ENCODE measurements at regions not wholly inside any gene's neighbourhood (a gene's known extent, or its start where the extent isn't known, plus 50 kb on each side); places are given as distances from the start of the nearest gene placed in this dataset.

DNA sequence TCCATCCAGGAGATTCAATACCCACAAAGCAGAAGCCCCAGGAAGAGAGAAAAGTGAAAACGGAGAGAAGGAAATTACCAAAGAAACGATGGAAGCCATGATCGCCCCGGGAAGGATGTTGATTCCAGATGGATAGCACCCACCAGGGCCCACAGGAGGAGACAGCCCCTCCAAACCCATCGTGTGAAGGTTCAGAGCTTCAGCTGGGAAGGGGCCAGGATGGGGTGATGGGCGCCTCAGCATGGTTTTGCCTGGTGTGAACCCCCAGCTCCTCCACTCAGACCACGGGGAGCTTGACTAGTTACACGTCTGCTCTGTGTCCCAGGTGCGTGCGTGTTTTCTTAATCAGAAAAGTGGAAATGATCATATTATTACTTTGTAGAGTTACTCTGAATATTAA, 264.5 kb downstream of the EIPR1 start:
- ATAC-seq (ENCODE audit: low read depth) = no peak
- H3K27ac ChIP-seq (ENCODE audit: insufficient read depth, low read length) = no peak overlapping the region
- no peak overlapping the region for H4K5ac ChIP-seq (ENCODE audit: low read depth, low read length)
- H3K23ac ChIP-seq (ENCODE audit: low read depth, low read length) = no peak overlapping the region
- H4K91ac ChIP-seq (ENCODE audit: insufficient read depth, low read depth, low read length) = no peak overlapping the region
- no peak overlapping the region for H3K9ac ChIP-seq (ENCODE audit: low read depth, low read length)
- no peak overlapping the region for H2BK5ac ChIP-seq (ENCODE audit: low read depth, low read length, poor library complexity, severe bottlenecking)
- dilution Hi-C loops (cut with HindIII; ENCODE audit: low sequenced_read_pairs, unreplicated experiment) = no loop called here
- no peaks in the 10 kb centered on the region for H3K4me1 ChIP-seq (ENCODE audit: control insufficient read depth, insufficient read depth, low read length)
- CTCF ChIA-PET = no interaction called here
- WGBS, 2 experiments (ENCODE audit: extremely low coverage in 2 of 2, insufficient read length in 1 of 2) = no CpG with 5 or more reads among the region's 10 CpGs
- H2AK9ac ChIP-seq (replicated peaks; ENCODE audit: low read depth, low read length, poor library complexity) = no peak overlapping the region
- H3K9me3 ChIP-seq (ENCODE audit: control insufficient read depth, insufficient read depth, low read length) = peaks cover 30% of the 10 kb centered on the region
- POLR2A ChIA-PET (ENCODE audit: unreplicated experiment) = no interaction called here
- H3K36me3 ChIP-seq (ENCODE audit: control insufficient read depth, insufficient read depth, low read length) = no peaks in the 10 kb centered on the region
- H3K56ac ChIP-seq (ENCODE audit: extremely low read depth, insufficient read depth, low read length) = no peak overlapping the region
- TF ChIP-seq SMC3 (IDR thresholded peaks at IDR 0.05; ENCODE audit: low read depth, low read length) = no peak
- TF ChIP-seq, protein P1, sequence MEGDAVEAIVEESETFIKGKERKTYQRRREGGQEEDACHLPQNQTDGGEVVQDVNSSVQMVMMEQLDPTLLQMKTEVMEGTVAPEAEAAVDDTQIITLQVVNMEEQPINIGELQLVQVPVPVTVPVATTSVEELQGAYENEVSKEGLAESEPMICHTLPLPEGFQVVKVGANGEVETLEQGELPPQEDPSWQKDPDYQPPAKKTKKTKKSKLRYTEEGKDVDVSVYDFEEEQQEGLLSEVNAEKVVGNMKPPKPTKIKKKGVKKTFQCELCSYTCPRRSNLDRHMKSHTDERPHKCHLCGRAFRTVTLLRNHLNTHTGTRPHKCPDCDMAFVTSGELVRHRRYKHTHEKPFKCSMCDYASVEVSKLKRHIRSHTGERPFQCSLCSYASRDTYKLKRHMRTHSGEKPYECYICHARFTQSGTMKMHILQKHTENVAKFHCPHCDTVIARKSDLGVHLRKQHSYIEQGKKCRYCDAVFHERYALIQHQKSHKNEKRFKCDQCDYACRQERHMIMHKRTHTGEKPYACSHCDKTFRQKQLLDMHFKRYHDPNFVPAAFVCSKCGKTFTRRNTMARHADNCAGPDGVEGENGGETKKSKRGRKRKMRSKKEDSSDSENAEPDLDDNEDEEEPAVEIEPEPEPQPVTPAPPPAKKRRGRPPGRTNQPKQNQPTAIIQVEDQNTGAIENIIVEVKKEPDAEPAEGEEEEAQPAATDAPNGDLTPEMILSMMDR (conservative IDR thresholded peaks at IDR 0.05; ENCODE audit: low read depth, low read length) = no peak
- TF ChIP-seq CHD1 (IDR thresholded peaks at IDR 0.05; ENCODE audit: low read depth, low read length) = no peak
- no peak for TF ChIP-seq USF2 (IDR thresholded peaks at IDR 0.05; ENCODE audit: low read depth, low read length)
- TF ChIP-seq BHLHE40 (IDR thresholded peaks at IDR 0.05; ENCODE audit: low read depth, low read length) = no peak
- no peak for TF ChIP-seq RFX5 (IDR thresholded peaks at IDR 0.05; ENCODE audit: low read depth, low read length)
- no peak for TF ChIP-seq MXI1 (IDR thresholded peaks at IDR 0.05; ENCODE audit: borderline replicate concordance, low read depth, low read length)
- TF ChIP-seq RCOR1 (IDR thresholded peaks at IDR 0.05; ENCODE audit: insufficient replicate concordance, low read length) = no peak
- no peak for TF ChIP-seq CEBPB (IDR thresholded peaks at IDR 0.05; ENCODE audit: low read depth, low read length)
- no peak for TF ChIP-seq POLR2A (IDR thresholded peaks at IDR 0.05; ENCODE audit: low read depth, low read length)
- TF ChIP-seq NFE2L2 (IDR thresholded peaks at IDR 0.05; ENCODE audit: low read depth, low read length) = no peak
- no peak for TF ChIP-seq MAFK (IDR thresholded peaks at IDR 0.05; ENCODE audit: low read depth, low read length)
- no peak for TF ChIP-seq MAZ (IDR thresholded peaks at IDR 0.05; ENCODE audit: borderline replicate concordance, low read depth, low read length)
- TF ChIP-seq ELK1 (IDR thresholded peaks at IDR 0.05; ENCODE audit: borderline replicate concordance, low read depth, low read length) = no peak
- no peak for TF ChIP-seq FOS (IDR thresholded peaks at IDR 0.05; ENCODE audit: low read depth, low read length)
- intact Hi-C loops (cut with micrococcal nuclease) = no loop called here
- no peak overlapping the region for H2AFZ ChIP-seq (replicated peaks; ENCODE audit: low read length, poor library complexity)
- H3K27me3 ChIP-seq (ENCODE audit: control insufficient read depth, insufficient read depth, low read length) = no peaks in the 10 kb centered on the region
- H2AK5ac ChIP-seq (ENCODE audit: low read depth, low read length) = no peak overlapping the region
- H3K4me3 ChIP-seq (ENCODE audit: insufficient read depth, low read depth, low read length) = no peak overlapping the region
- no peaks in the 10 kb centered on the region for H3K79me1 ChIP-seq (ENCODE audit: low read depth in 1 of 2, low read length in 2 of 2)
- no peaks in the 10 kb centered on the region for H4K20me1 ChIP-seq (ENCODE audit: insufficient read depth, low read length)
- in situ Hi-C loops (cut with MboI; ENCODE audit: low sequenced_read_pairs) = no loop called here
- H3K9me1 ChIP-seq (ENCODE audit: insufficient read depth, low read length) = no peaks in the 10 kb centered on the region
- H2BK120ac ChIP-seq (ENCODE audit: low read depth, low read length) = no peak overlapping the region
- no TSS peak for BruUV-seq (replicated peaks)
- H3K14ac ChIP-seq (replicated peaks; ENCODE audit: low read depth, low read length) = no peak overlapping the region
- no peak for DNase-seq
- no peak overlapping the region for H3K4ac ChIP-seq (ENCODE audit: low read depth, low read length)
- H4K8ac ChIP-seq (ENCODE audit: low read depth in 2 of 2, low read length in 2 of 2) = no peak overlapping the region
- H2BK20ac ChIP-seq (ENCODE audit: low read depth, low read length) = no peak overlapping the region
- H3K18ac ChIP-seq (ENCODE audit: low read depth, low read length) = no peak overlapping the region
- no peak overlapping the region for H3K4me2 ChIP-seq (ENCODE audit: low read depth, low read length)
- H2BK15ac ChIP-seq (ENCODE audit: low read depth, low read length) = no peak overlapping the region
